K562 (cell line): ENCODE measurements at regions not wholly inside any gene's neighbourhood (a gene's known extent, or its start where the extent isn't known, plus 50 kb on each side); places are given as distances from the start of the nearest gene placed in this dataset.

Experiments
- ATAC-seq: fragments of 200-7000 bp; cut with Tn5 transposase; 3 replicates; pipeline ENCODE4 v1.9.1; 2020; ENCODE audit warnings: moderate library complexity
- BruUV-seq: library from RNA; stranded (reverse); fragments of 400-500 nt; replicated peaks from 2 replicates; lab custom pipeline; 2021; lab: Mats Ljungman, UMichigan
- CTCF ChIA-PET: fragments of 300-600 bp; formaldehyde crosslinking; extraction: SDS; loops from one replicate; lab custom pipeline; 2021; ENCODE audit warnings: low intra/inter-chr PET ratio; lab: Yijun Ruan, JAX
- POLR2A ChIA-PET: fragments of 300-600, 350-650 bp; sonication (Branson Sonifier 250); formaldehyde crosslinking; extraction: SDS; loops from one replicate; lab custom pipeline; 2021; ENCODE audit warnings: antibody characterized with exemption, inconsistent platforms; lab: Yijun Ruan, JAX
- DNase-seq, 4 experiments: peaks; one replicate each; pipeline versions ENCODE4 v3.0.0 to v3.0.0-alpha.2; 2011 to 2018; ENCODE audit warnings: low spot score in 3 of 4, mixed read lengths in 3 of 4; ENCODE audit errors: extremely low read depth in 1 of 4
- FAIRE-seq: peaks from 2 replicates; lab custom pipeline; 2011; peaks lifted over from hg19 to GRCh38; lab: Jason Lieb, UNC
- H2AFZ ChIP-seq: 2 replicates; pipeline ENCODE4 v1.6.0; 2011; ENCODE audit warnings: low read depth, low read length, control low read depth, inconsistent platforms
- H3K27ac ChIP-seq: fragments of 200-600 bp; 3 replicates; pipeline ENCODE4 v1.8.0; 2011; ENCODE audit warnings: low read depth, mild to moderate bottlenecking, control low read depth, inconsistent platforms, low read length, moderate library complexity, mixed read lengths; ENCODE audit errors: extremely low read depth
- H3K27me3 ChIP-seq, 2 experiments: fragments of 300-600 bp in 1 of 2; 2 replicates in 1 of 2; 3 replicates in 1 of 2; pipeline versions ENCODE4 v1.6.0 to v1.8.0; 2011; ENCODE audit warnings: inconsistent platforms in 2 of 2, low read length in 2 of 2, mild to moderate bottlenecking in 1 of 2, mixed read lengths in 1 of 2, moderate library complexity in 1 of 2; ENCODE audit not compliant: control insufficient read depth in 2 of 2, insufficient read depth in 2 of 2
- H3K36me3 ChIP-seq: fragments of 300-600 bp; 3 replicates; pipeline ENCODE4 v1.8.0; 2011; ENCODE audit warnings: mild to moderate bottlenecking, low read length, inconsistent platforms; ENCODE audit not compliant: control insufficient read depth, insufficient read depth
- H3K4me1 ChIP-seq, 2 experiments: fragments of 200-600 bp in 1 of 2; replicated peaks in 1 of 2; 2 replicates in 1 of 2; 3 replicates in 1 of 2; pipeline versions ENCODE4 v1.5.1 to v1.8.0; 2011; ENCODE audit warnings: inconsistent platforms in 2 of 2, low read length in 2 of 2, mild to moderate bottlenecking in 1 of 2, mixed read lengths in 1 of 2, moderate library complexity in 1 of 2; ENCODE audit not compliant: control insufficient read depth in 2 of 2, insufficient read depth in 2 of 2
- H3K4me2 ChIP-seq: 2 replicates; pipeline ENCODE4 v1.6.1; 2011; ENCODE audit warnings: low read length, control low read depth, inconsistent platforms, mixed read lengths; ENCODE audit not compliant: insufficient read depth
- H3K4me3 ChIP-seq: fragments of 200-600 bp; sonication (generic), shearing (Covaris generic); 2 replicates; pipeline ENCODE4 v1.5.1; 2016; ENCODE audit warnings: control low read depth, inconsistent platforms
- H3K79me2 ChIP-seq: fragments of 200-600 bp; 3 replicates; pipeline ENCODE4 v1.8.0; 2011; ENCODE audit warnings: low read length, inconsistent platforms; ENCODE audit not compliant: control insufficient read depth, insufficient read depth
- H3K9ac ChIP-seq, 2 experiments: 2 replicates each; pipeline versions ENCODE4 v1.6.0 to v1.6.1; 2011; ENCODE audit warnings: low read depth in 2 of 2, low read length in 2 of 2, control low read depth in 1 of 2, inconsistent platforms in 1 of 2, mild to moderate bottlenecking in 1 of 2, mixed read lengths in 1 of 2; ENCODE audit not compliant: insufficient read depth in 1 of 2
- H3K9me1 ChIP-seq: one replicate; pipeline ENCODE4 v1.6.0; 2011; ENCODE audit warnings: inconsistent platforms, mild to moderate bottlenecking, low read length, moderate library complexity; ENCODE audit not compliant: control insufficient read depth, insufficient read depth
- H3K9me3 ChIP-seq: replicated peaks from 2 replicates; pipeline ENCODE4 v1.5.1; 2011; ENCODE audit warnings: low read depth, low read length, inconsistent platforms; ENCODE audit not compliant: control insufficient read depth, insufficient read depth
- H4K20me1 ChIP-seq: replicated peaks from 2 replicates; pipeline ENCODE4 v1.6.1; 2011; ENCODE audit warnings: low read length, inconsistent platforms, mixed read lengths; ENCODE audit not compliant: control insufficient read depth, insufficient read depth
- ATF3 ChIP-seq, 2 experiments: fragments of 450-650 bp in 1 of 2; sonication (generic) in 1 of 2; formaldehyde crosslinking in 1 of 2; IDR thresholded peaks in 1 of 2; conservative IDR thresholded peaks in 1 of 2; 2 replicates each; pipeline versions ENCODE4 v1.6.1 to v1.8.1; 2016 to 2023; ENCODE audit warnings: mild to moderate bottlenecking in 2 of 2, moderate library complexity in 2 of 2, inconsistent platforms in 1 of 2, missing genetic modification reagents in 1 of 2
- ETS2 ChIP-seq: IDR thresholded peaks from 2 replicates; pipeline ENCODE4 v1.6.1; 2016; ENCODE audit warnings: borderline replicate concordance, missing genetic modification characterization, mild to moderate bottlenecking, moderate library complexity, missing compliant biosample characterization; ENCODE audit not compliant: poor library complexity, severe bottlenecking
- HDAC8 ChIP-seq: fragments of 450-650 bp; IDR thresholded peaks from 2 replicates; pipeline ENCODE4 v1.6.1; 2016; ENCODE audit warnings: mild to moderate bottlenecking, missing genetic modification characterization, moderate library complexity, missing compliant biosample characterization
- JUND ChIP-seq, 2 experiments: IDR thresholded peaks; 2 replicates in 1 of 2; 3 replicates in 1 of 2; pipeline ENCODE4 v1.6.1; 2011; ENCODE audit warnings: borderline replicate concordance in 2 of 2, low read depth in 2 of 2, low read length in 2 of 2, improper control_type of control experiment in 1 of 2, missing biosample characterization in 1 of 2, missing genetic modification characterization in 1 of 2, missing genetic modification reagents in 1 of 2
- KAT8 ChIP-seq: fragments of 450-650 bp; IDR thresholded peaks from 2 replicates; pipeline ENCODE4 v1.6.1; 2016; ENCODE audit warnings: low read depth, mild to moderate bottlenecking
- MYC ChIP-seq, 2 experiments: fragments of 250-450 bp in 1 of 2; sonication (Bioruptor Pico) in 1 of 2; IDR thresholded peaks; 2 replicates each; pipeline versions ENCODE4 v1.5.1 to v1.6.1; 2012 to 2021; ENCODE audit warnings: low read depth in 2 of 2, borderline replicate concordance in 1 of 2, improper control_type of control experiment in 1 of 2, low read length in 1 of 2, mild to moderate bottlenecking in 1 of 2, moderate library complexity in 1 of 2
- NFRKB ChIP-seq: fragments of 450-650 bp; IDR thresholded peaks from 2 replicates; pipeline ENCODE4 v1.6.1; 2016; ENCODE audit warnings: low read depth
- POLR2A ChIP-seq: fragments of 450-650 bp; conservative IDR thresholded peaks from 2 replicates; pipeline ENCODE4 v1.6.1; 2016
- RBM22 ChIP-seq: fragments of 200-400 bp; formaldehyde crosslinking; IDR thresholded peaks from 2 replicates; pipeline ENCODE4 v1.6.1; 2018; ENCODE audit warnings: low read length, low read depth; ENCODE audit not compliant: poor library complexity, severe bottlenecking
- THAP12 ChIP-seq: fragments of 250-450 bp; sonication (Bioruptor Pico); IDR thresholded peaks from 2 replicates; pipeline ENCODE4 v1.9.0; 2021; ENCODE audit warnings: mild to moderate bottlenecking, inconsistent platforms
- ZNF133 ChIP-seq: fragments of 250-450 bp; sonication (Bioruptor Pico); IDR thresholded peaks from 2 replicates; pipeline ENCODE4 v1.4.0; 2020; ENCODE audit warnings: mild to moderate bottlenecking
- ZNF224 ChIP-seq: sonication (generic); formaldehyde crosslinking; IDR thresholded peaks from 2 replicates; pipeline ENCODE4 v1.8.0; 2022; ENCODE audit warnings: mild to moderate bottlenecking, missing genetic modification reagents
- ZNF696 ChIP-seq: fragments of 250-450 bp; sonication (Bioruptor Pico); conservative IDR thresholded peaks from 2 replicates; pipeline ENCODE4 v1.4.0; 2020; ENCODE audit warnings: mild to moderate bottlenecking, moderate library complexity
- WGBS: fragments of 100-300 bp; shearing (Covaris generic); methylation state at CpG from one replicate; pipeline ENCODE4 v1.1.6; 2016; ENCODE audit warnings: low coverage, mixed read lengths; ENCODE audit not compliant: insufficient coverage; ENCODE audit errors: missing lambda C conversion rate; 5-methylcytosine and 5-hydroxymethylcytosine counted together
- in situ Hi-C: fragments of 300-500 bp; cut with MboI; formaldehyde crosslinking; loops from 4 replicates; pipeline ENCODE4 v1.15.0; 2018; ENCODE audit warnings: inconsistent platforms, mixed read lengths
- intact Hi-C: fragments of 100-400 bp; cut with micrococcal nuclease; formaldehyde crosslinking; loops from 2 replicates; pipeline ENCODE4 v1.14.2; 2022

- in situ Hi-C loops (no loop called here), intact Hi-C loops (no loop called here)
- no peaks in the 10 kb centered on the region for H3K79me2 ChIP-seq
- H4K20me1 ChIP-seq = no peaks in the 10 kb centered on the region
- POLR2A ChIA-PET = no interaction called here
- no peak for DNase-seq
- no peak overlapping the region for H3K4me2 ChIP-seq
- CTCF ChIA-PET = no interaction called here
- H3K4me3 ChIP-seq = no peak overlapping the region
- no peak for TF ChIP-seq MYC (IDR thresholded peaks at IDR 0.05; ENCODE audit: low read depth, low read length)
- no peak for TF ChIP-seq MYC (CRISPR knock-in tag; IDR thresholded peaks at IDR 0.05; ENCODE audit: borderline replicate concordance, low read depth)
- no peak for TF ChIP-seq JUND (IDR thresholded peaks at IDR 0.05; ENCODE audit: borderline replicate concordance, low read depth, low read length)
- TF ChIP-seq JUND (tag; IDR thresholded peaks at IDR 0.05; ENCODE audit: borderline replicate concordance, low read depth, low read length) = no peak
- ATAC-seq = no peak
- H3K9me3 ChIP-seq = no peaks in the 10 kb centered on the region
- no peak overlapping the region for H3K9ac ChIP-seq
- no peak for FAIRE-seq
- 0% methylated on average over 1 of the region's 1 CpG for WGBS
- no peaks in the 10 kb centered on the region for H3K36me3 ChIP-seq
- H3K27me3 ChIP-seq = no peaks in the 10 kb centered on the region
- H2AFZ ChIP-seq = no peak overlapping the region
- no peak overlapping the region for H3K27ac ChIP-seq
- H3K9me1 ChIP-seq = no peaks in the 10 kb centered on the region
- no peaks in the 10 kb centered on the region for H3K4me1 ChIP-seq
- BruUV-seq = no TSS peak
Measured at GRCh38 chr3:77932926-77933325, 893.0 kb downstream of the ROBO2 start.

- intact Hi-C loops (no loop called here), in situ Hi-C loops (no loop called here)
- Histone ChIP-seq H3K9ac (no peak overlapping the region), H3K27me3 (no peaks in the 10 kb centered on the region), H3K36me3 (no peaks in the 10 kb centered on the region), H3K4me3 (no peak overlapping the region), H3K9me3 (no peaks in the 10 kb centered on the region), H3K79me2 (no peaks in the 10 kb centered on the region), H3K4me2 (no peak overlapping the region), H3K9me1 (no peaks in the 10 kb centered on the region), H3K27ac (no peak overlapping the region), H2AFZ (no peak overlapping the region), H3K4me1 (no peaks in the 10 kb centered on the region), H4K20me1 (no peaks in the 10 kb centered on the region)
- CTCF ChIA-PET = no interaction called here
- DNase-seq = no peak
- BruUV-seq = no TSS peak
- POLR2A ChIA-PET = no interaction called here
- no peak for ATAC-seq
- 0% methylated on average over 2 of the region's 2 CpGs for WGBS
- FAIRE-seq = no peak
- TF ChIP-seq ZNF224 (CRISPR knock-in tag) = no peak
- TF ChIP-seq THAP12 = no peak
- TF ChIP-seq KAT8 = no peak
- no peak for TF ChIP-seq ZNF696 (CRISPR knock-in tag)
- no peak for TF ChIP-seq ATF3 (IDR thresholded peaks at IDR 0.05)
- TF ChIP-seq ATF3 (CRISPR knock-in tag; conservative IDR thresholded peaks at IDR 0.05) = no peak
- no peak for TF ChIP-seq NFRKB
- TF ChIP-seq ZNF133 (CRISPR knock-in tag) = no peak
- no peak for TF ChIP-seq ETS2 (tag)
- no peak for TF ChIP-seq RBM22
- no peak for TF ChIP-seq POLR2A
- TF ChIP-seq HDAC8 (tag) = no peak
Measured at GRCh38 chr3:77933926-77934325, 894.0 kb downstream of the ROBO2 start.
